H9 (cell line): ENCODE measurements at regions not wholly inside any gene's neighbourhood (a gene's known extent, or its start where the extent isn't known, plus 50 kb on each side); places are given as distances from the start of the nearest gene placed in this dataset.

ENCODE experiments used
- DNase-seq: peaks from one replicate; pipeline ENCODE4 v3.0.0-alpha.2; 2017
- H2AFZ ChIP-seq: one replicate; pipeline ENCODE4 v1.6.1; 2013; ENCODE audit warnings: mild to moderate bottlenecking, low read length, control low read depth, moderate library complexity
- H2AK5ac ChIP-seq: 2 replicates; pipeline ENCODE4 v1.6.1; 2013; ENCODE audit warnings: low read length, control low read depth, mixed read lengths; ENCODE audit not compliant: insufficient read length
- H2BK120ac ChIP-seq: one replicate; pipeline ENCODE4 v1.6.1; 2013; ENCODE audit warnings: low read depth, mild to moderate bottlenecking, low read length, control low read depth, inconsistent platforms; ENCODE audit not compliant: poor library complexity, severe bottlenecking
- H2BK12ac ChIP-seq: 2 replicates; pipeline ENCODE4 v1.6.1; 2013; ENCODE audit warnings: low read length, control low read depth, mixed read lengths, low read depth; ENCODE audit not compliant: insufficient read length
- H2BK15ac ChIP-seq: 2 replicates; pipeline ENCODE4 v1.6.1; 2013; ENCODE audit warnings: low read depth, low read length, control low read depth
- H2BK20ac ChIP-seq: one replicate; pipeline ENCODE4 v1.6.1; 2013; ENCODE audit warnings: low read depth, mild to moderate bottlenecking, low read length, control low read depth, inconsistent platforms; ENCODE audit not compliant: poor library complexity, severe bottlenecking
- H2BK5ac ChIP-seq: 2 replicates; pipeline ENCODE4 v1.6.1; 2013; ENCODE audit warnings: low read length, control low read depth, mixed read lengths; ENCODE audit not compliant: insufficient read length
- H3K14ac ChIP-seq: 2 replicates; pipeline ENCODE4 v1.6.1; 2013; ENCODE audit warnings: low read length, control low read depth; ENCODE audit not compliant: insufficient read depth
- H3K18ac ChIP-seq: 2 replicates; pipeline ENCODE4 v1.6.1; 2013; ENCODE audit warnings: low read depth, mild to moderate bottlenecking, mixed read lengths, low read length, control low read depth; ENCODE audit not compliant: insufficient read length
- H3K23ac ChIP-seq: 2 replicates; pipeline ENCODE4 v1.6.1; 2013; ENCODE audit warnings: low read length, control low read depth, mixed read lengths, low read depth; ENCODE audit not compliant: insufficient read length
- H3K23me2 ChIP-seq: 2 replicates; pipeline ENCODE4 v1.6.1; 2013; ENCODE audit warnings: low read depth, mild to moderate bottlenecking, mixed read lengths, low read length, control low read depth; ENCODE audit not compliant: insufficient read length, poor library complexity, severe bottlenecking
- H3K27ac ChIP-seq: 2 replicates; pipeline ENCODE4 v1.5.1; 2013; ENCODE audit warnings: low read length, control low read depth, mixed read lengths, low read depth; ENCODE audit not compliant: insufficient read length
- H3K27me3 ChIP-seq: 2 replicates; pipeline ENCODE4 v1.6.1; 2013; ENCODE audit warnings: low read length, control low read depth, inconsistent platforms; ENCODE audit not compliant: insufficient read depth
- H3K4ac ChIP-seq: 2 replicates; pipeline ENCODE4 v1.6.1; 2013; ENCODE audit warnings: low read depth, mild to moderate bottlenecking, control low read depth, inconsistent platforms, low read length, moderate library complexity
- H3K4me1 ChIP-seq: 2 replicates; pipeline ENCODE4 v1.6.1; 2013; ENCODE audit warnings: low read length, control low read depth, inconsistent platforms; ENCODE audit not compliant: insufficient read depth
- H3K4me2 ChIP-seq: 2 replicates; pipeline ENCODE4 v1.6.1; 2013; ENCODE audit warnings: low read length, control low read depth, mixed read lengths; ENCODE audit not compliant: insufficient read length, insufficient read depth
- H3K56ac ChIP-seq: 2 replicates; pipeline ENCODE4 v1.6.1; 2013; ENCODE audit warnings: low read depth, mild to moderate bottlenecking, mixed read lengths, low read length, control low read depth; ENCODE audit not compliant: insufficient read length
- H3K79me1 ChIP-seq: 2 replicates; pipeline ENCODE4 v1.6.1; 2013; ENCODE audit warnings: low read depth, mild to moderate bottlenecking, moderate library complexity, low read length, control low read depth, inconsistent platforms; ENCODE audit not compliant: insufficient read depth, poor library complexity, severe bottlenecking
- H3K79me2 ChIP-seq: 2 replicates; pipeline ENCODE4 v1.6.1; 2013; ENCODE audit warnings: low read length, control low read depth, inconsistent platforms; ENCODE audit not compliant: insufficient read depth
- H3K9ac ChIP-seq: 2 replicates; pipeline ENCODE4 v1.6.1; 2013; ENCODE audit warnings: low read length, control low read depth, mixed read lengths; ENCODE audit not compliant: insufficient read length; ENCODE audit errors: extremely low read depth
- H3K9me3 ChIP-seq: one replicate; pipeline ENCODE4 v1.6.1; 2013; ENCODE audit warnings: low read depth, low read length, inconsistent platforms; ENCODE audit not compliant: control insufficient read depth
- H3T11ph ChIP-seq: one replicate; pipeline ENCODE4 v1.6.1; 2013; ENCODE audit warnings: mild to moderate bottlenecking, low read length, control low read depth, inconsistent platforms
- H4K20me1 ChIP-seq: one replicate; pipeline ENCODE4 v1.6.1; 2013; ENCODE audit not compliant: control insufficient read depth, insufficient read length, insufficient read depth
- H4K5ac ChIP-seq: 2 replicates; pipeline ENCODE4 v1.6.1; 2013; ENCODE audit warnings: low read depth, mild to moderate bottlenecking, mixed read lengths, low read length, control low read depth; ENCODE audit not compliant: insufficient read length
- H4K8ac ChIP-seq: replicated peaks from 2 replicates; pipeline ENCODE4 v1.6.1; 2013; ENCODE audit warnings: low read length, control low read depth, mixed read lengths, low read depth; ENCODE audit not compliant: insufficient read length
- H4K91ac ChIP-seq: 2 replicates; pipeline ENCODE4 v1.6.1; 2013; ENCODE audit warnings: low read depth, mild to moderate bottlenecking, moderate library complexity, mixed read lengths, low read length, control low read depth; ENCODE audit not compliant: insufficient read length
- H3K27ac Mint-ChIP-seq, 3 experiments: 2 replicates in 2 of 3; 3 replicates in 1 of 3; pipeline ENCODE4 v1.8.0; 2020 to 2021; ENCODE audit warnings: mixed read lengths in 3 of 3, mild to moderate bottlenecking in 1 of 3, moderate library complexity in 1 of 3
- H3K27me3 Mint-ChIP-seq: 2 replicates; pipeline ENCODE4 v1.8.0; 2021; ENCODE audit warnings: low read depth, mild to moderate bottlenecking, moderate library complexity, mixed read lengths
- H3K36me3 Mint-ChIP-seq, 3 experiments: 2 replicates in 2 of 3; 3 replicates in 1 of 3; pipeline ENCODE4 v1.8.0; 2020 to 2021; ENCODE audit warnings: low read depth in 3 of 3, mixed read lengths in 3 of 3; ENCODE audit not compliant: insufficient read depth in 1 of 3
- H3K4me1 Mint-ChIP-seq, 2 experiments: 2 replicates each; pipeline ENCODE4 v1.8.0; 2020; ENCODE audit warnings: mixed read lengths in 2 of 2
- H3K4me3 Mint-ChIP-seq, 2 experiments: 2 replicates in 1 of 2; 3 replicates in 1 of 2; pipeline ENCODE4 v1.8.0; 2020 to 2021; ENCODE audit warnings: mild to moderate bottlenecking in 2 of 2, mixed read lengths in 2 of 2, moderate library complexity in 1 of 2
- H3K9me3 Mint-ChIP-seq, 2 experiments: 2 replicates in 1 of 2; 3 replicates in 1 of 2; pipeline ENCODE4 v1.8.0; 2020; ENCODE audit warnings: mild to moderate bottlenecking in 2 of 2, mixed read lengths in 2 of 2, moderate library complexity in 1 of 2
- CTCF ChIP-seq: fragments of 200-600 bp; sonication (generic); conservative IDR thresholded peaks from 3 replicates; pipeline ENCODE4 v1.8.0; 2021; ENCODE audit warnings: antibody characterized with exemption, mild to moderate bottlenecking
- WGBS: extraction: QIAGEN DNeasy Blood & Tissue Kit; methylation state at CpG from one replicate; pipeline ENCODE4 v1.1.7; 2013; ENCODE audit warnings: missing lambda C conversion rate, low lambda C conversion rate, mixed read lengths; ENCODE audit not compliant: insufficient read length; ENCODE audit errors: extremely low coverage; 5-methylcytosine and 5-hydroxymethylcytosine counted together

- H3K27me3 Mint-ChIP-seq, result no peaks in the 10 kb centered on the region
- H2AFZ ChIP-seq, result no peak overlapping the region
- DNase-seq, result no peak
- H3K79me2 ChIP-seq, result no peaks in the 10 kb centered on the region
- no peak overlapping the region for H3K14ac ChIP-seq
- no peak overlapping the region for H2BK5ac ChIP-seq
- H3K79me1 ChIP-seq, result no peaks in the 10 kb centered on the region
- no peaks in the 10 kb centered on the region for H3K27me3 ChIP-seq
- no peaks in the 10 kb centered on the region for H4K20me1 ChIP-seq
- no peak overlapping the region for H4K91ac ChIP-seq
- H3K4me2 ChIP-seq, result no peak overlapping the region
- no peak overlapping the region for H3K18ac ChIP-seq
- H3K9me3 Mint-ChIP-seq, result no peaks in the 10 kb centered on the region
- H3K23ac ChIP-seq, result no peak overlapping the region
- no peak overlapping the region for H3T11ph ChIP-seq
- H3K9me3 ChIP-seq, result no peaks in the 10 kb centered on the region
- no peak overlapping the region for H2BK20ac ChIP-seq
- no peak overlapping the region for H2BK120ac ChIP-seq
- no peak overlapping the region for H3K4ac ChIP-seq
- no CpG with 5 or more reads among the region's 3 CpGs for WGBS
- H3K36me3 Mint-ChIP-seq, result no peaks in the 10 kb centered on the region
- TF ChIP-seq CTCF, result no peak
- no peak overlapping the region for H4K8ac ChIP-seq
- no peak overlapping the region for H3K9ac ChIP-seq
- H2BK12ac ChIP-seq, result no peak overlapping the region
- no peaks in the 10 kb centered on the region; the same call in 1 of the 2 replicates for H3K4me1 ChIP-seq
- no peak overlapping the region for H3K4me3 Mint-ChIP-seq
- no peak overlapping the region for H2AK5ac ChIP-seq
- peaks cover 9 to 12% of the 10 kb centered on the region in 2 experiments for H3K4me1 Mint-ChIP-seq
- no peak overlapping the region for H3K56ac ChIP-seq
- H4K5ac ChIP-seq, result no peak overlapping the region
- no peak overlapping the region for H3K27ac ChIP-seq
- H3K27ac Mint-ChIP-seq, result no peak overlapping the region
- H3K23me2 ChIP-seq, result no peaks in the 10 kb centered on the region
- H2BK15ac ChIP-seq, result no peak overlapping the region
These were observed 287.5 kb upstream of the PHYHIPL start for GRCh38 chr10:58888957-58889356.
